ENCODE measurements at regions not wholly inside any gene's neighbourhood (a gene's known extent, or its start where the extent isn't known, plus 50 kb on each side); places are given as distances from the start of the nearest gene placed in this dataset.

- peak in 1 of 2 experiments; percentile 15 for DNase-seq
These were observed 580.8 kb downstream of the CCDC171 start for GRCh38 chr9:16133556-16134227.

- no peak for DNase-seq
These were observed 581.5 kb downstream of the CCDC171 start for GRCh38 chr9:16134351-16134750.

- DNase-seq, result no peak
These were observed 583.1 kb downstream of the CCDC171 start for GRCh38 chr9:16135968-16136367.

- no peak for DNase-seq
These were observed 583.6 kb downstream of the CCDC171 start for GRCh38 chr9:16136451-16136850.

GRCh38 chr9:16136961-16137360, 584.1 kb downstream of the CCDC171 start:
- no peak for DNase-seq

GRCh38 chr9:16138561-16139491, 586.0 kb downstream of the CCDC171 start:
- no peak for DNase-seq

- no peak for DNase-seq
These were observed 586.9 kb downstream of the CCDC171 start for GRCh38 chr9:16139774-16140173.

GRCh38 chr9:16143310-16143709, 590.5 kb downstream of the CCDC171 start:
- DNase-seq, result no peak

- no peak for DNase-seq
These were observed 591.4 kb downstream of the CCDC171 start for GRCh38 chr9:16143947-16144890.

GRCh38 chr9:16145196-16145950, 592.5 kb downstream of the CCDC171 start:
- DNase-seq, result no peak

- DNase-seq, result no peak
These were observed 594.9 kb downstream of the CCDC171 start for GRCh38 chr9:16147726-16148125.

GRCh38 chr9:16150501-16150900, 597.7 kb downstream of the CCDC171 start:
- no peak for DNase-seq

- no peak for DNase-seq
These were observed 598.3 kb downstream of the CCDC171 start for GRCh38 chr9:16150938-16151650.

GRCh38 chr9:16152276-16153101, 599.6 kb downstream of the CCDC171 start:
- DNase-seq, result peak; percentile 42 to 43

- no peak for DNase-seq
These were observed 600.4 kb downstream of the CCDC171 start for GRCh38 chr9:16153221-16153620.

GRCh38 chr9:16153741-16154140, 600.9 kb downstream of the CCDC171 start:
- DNase-seq, result no peak

- DNase-seq, result no peak
These were observed 601.8 kb downstream of the CCDC171 start for GRCh38 chr9:16154521-16155078.

- no peak for DNase-seq
These were observed 603.0 kb downstream of the CCDC171 start for GRCh38 chr9:16155878-16156277.

- DNase-seq, result no peak
These were observed 604.4 kb downstream of the CCDC171 start for GRCh38 chr9:16157216-16157615.

GRCh38 chr9:16157651-16158050, 604.8 kb downstream of the CCDC171 start:
- no peak for DNase-seq

Measured in NCI-H187 (cell line).